OCI-LY7 (cell line): ENCODE measurements at regions not wholly inside any gene's neighbourhood (a gene's known extent, or its start where the extent isn't known, plus 50 kb on each side); places are given as distances from the start of the nearest gene placed in this dataset.

Experiments used
- BruUV-seq: library from RNA; stranded (reverse); fragments of 400-500 nt; replicated peaks from 2 replicates; lab custom pipeline; 2021; lab: Mats Ljungman, UMichigan
- CTCF ChIA-PET: fragments of 300-600 bp; sonication (Branson Sonifier 250); formaldehyde crosslinking; loops from one replicate; lab custom pipeline; 2022; ENCODE audit warnings: antibody characterized with exemption; ENCODE audit not compliant: unreplicated experiment; lab: Charles Lee
- POLR2A ChIA-PET: fragments of 300-600 bp; sonication (Branson Sonifier 250); formaldehyde crosslinking; loops from one replicate; lab custom pipeline; 2022; ENCODE audit warnings: antibody characterized with exemption; lab: Charles Lee
- DNase-seq: peaks from one replicate; pipeline ENCODE4 v3.0.0-alpha.2; 2015; ENCODE audit warnings: low spot score
- H2AFZ ChIP-seq: fragments of 200-600 bp; sonication (generic), shearing (Covaris generic); 2 replicates; pipeline ENCODE4 v1.6.1; 2014; ENCODE audit warnings: mild to moderate bottlenecking, antibody characterized with exemption, low read length, moderate library complexity
- H3K27ac ChIP-seq: fragments of 200-600 bp; sonication (generic); 2 replicates; pipeline ENCODE4 v1.5.1; 2014; ENCODE audit warnings: mixed run types, low read depth, mild to moderate bottlenecking, moderate library complexity, low read length, inconsistent platforms; ENCODE audit not compliant: poor library complexity, severe bottlenecking
- H3K36me3 ChIP-seq: fragments of 200-600 bp; sonication (generic); 2 replicates; pipeline ENCODE4 v1.6.1; 2014; ENCODE audit warnings: mild to moderate bottlenecking, antibody characterized with exemption, low read length, moderate library complexity, mixed read lengths; ENCODE audit not compliant: insufficient read depth
- H3K4me1 ChIP-seq: fragments of 200-600 bp; sonication (generic); 2 replicates; pipeline ENCODE4 v1.5.1; 2014; ENCODE audit warnings: mild to moderate bottlenecking, low read length; ENCODE audit not compliant: insufficient read depth, poor library complexity, severe bottlenecking
- H3K4me2 ChIP-seq: fragments of 200-600 bp; sonication (generic); 2 replicates; pipeline ENCODE4 v1.6.1; 2014; ENCODE audit warnings: mild to moderate bottlenecking, low read length
- H3K4me3 ChIP-seq: fragments of 200-600 bp; sonication (generic); 2 replicates; pipeline ENCODE4 v1.5.1; 2014; ENCODE audit warnings: mild to moderate bottlenecking, low read depth, low read length; ENCODE audit not compliant: poor library complexity, severe bottlenecking
- H3K79me2 ChIP-seq: fragments of 200-600 bp; sonication (generic); 2 replicates; pipeline ENCODE4 v1.6.1; 2016; ENCODE audit warnings: low read depth, mild to moderate bottlenecking, low read length, moderate library complexity, mixed read lengths; ENCODE audit not compliant: insufficient read depth
- H3K9me2 ChIP-seq: fragments of 200-600 bp; sonication (generic); 2 replicates; pipeline ENCODE4 v1.6.1; 2016; ENCODE audit warnings: mild to moderate bottlenecking, low read length, mixed read lengths; ENCODE audit not compliant: insufficient read depth
- H3K9me3 ChIP-seq: fragments of 200-600 bp; sonication (generic); 2 replicates; pipeline ENCODE4 v1.6.1; 2014; ENCODE audit warnings: mild to moderate bottlenecking, mixed run types, low read length, mixed read lengths
- H4K20me1 ChIP-seq: fragments of 200-600 bp; sonication (generic); 2 replicates; pipeline ENCODE4 v1.6.1; 2014; ENCODE audit warnings: mild to moderate bottlenecking, antibody characterized with exemption, low read length, moderate library complexity, mixed read lengths; ENCODE audit not compliant: insufficient read depth
- CTCF ChIP-seq: fragments of 200-600 bp; sonication (generic); conservative IDR thresholded peaks from 2 replicates; pipeline ENCODE4 v1.5.1; 2014; ENCODE audit warnings: mild to moderate bottlenecking, antibody characterized with exemption, low read length, moderate library complexity, mixed read lengths
- EZH2phosphoT487 ChIP-seq: fragments of 200-600 bp; sonication (generic); IDR thresholded peaks from 2 replicates; pipeline ENCODE4 v1.6.1; 2018; ENCODE audit warnings: low read depth, borderline replicate concordance, mild to moderate bottlenecking, mixed run types, antibody characterized with exemption, low read length, moderate library complexity, mixed read lengths
- intact Hi-C: fragments of 100-400 bp; cut with micrococcal nuclease; formaldehyde crosslinking; loops from one replicate; pipeline ENCODE4 v1.10.0; 2022; ENCODE audit not compliant: unreplicated experiment

DNA sequence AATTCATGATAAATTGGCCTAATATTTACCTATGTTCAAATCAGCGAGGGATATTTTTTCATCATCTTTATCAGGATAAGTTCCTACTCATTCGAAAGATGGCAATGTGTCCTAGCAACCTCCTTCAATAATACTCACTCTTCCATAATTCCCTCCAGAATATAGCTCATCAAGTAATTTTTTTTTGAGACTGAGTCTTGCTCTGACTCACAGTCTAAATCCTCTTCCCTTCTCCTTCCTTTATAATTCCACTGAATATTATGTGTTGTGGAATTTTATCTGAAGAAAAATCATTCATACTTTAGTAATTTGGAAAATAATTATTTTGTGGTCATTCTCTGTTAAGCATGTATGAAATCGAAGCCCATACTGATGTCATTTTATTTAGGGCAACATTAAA is 663.8 kb downstream of the FLRT2 start:
- Histone ChIP-seq H3K9me3 (no peaks in the 10 kb centered on the region), H3K4me3 (no peak overlapping the region), H3K4me1 (no peaks in the 10 kb centered on the region), H3K27ac (no peak overlapping the region), H4K20me1 (no peaks in the 10 kb centered on the region), H3K36me3 (no peaks in the 10 kb centered on the region), H2AFZ (no peak overlapping the region), H3K4me2 (no peak overlapping the region), H3K9me2 (no peaks in the 10 kb centered on the region), H3K79me2 (no peaks in the 10 kb centered on the region)
- BruUV-seq, result no TSS peak
- ChIA-PET POLR2A (no interaction called here), CTCF (no interaction called here)
- no peak for DNase-seq
- intact Hi-C loops, result no loop called here
- TF ChIP-seq EZH2phosphoT487 (no peak), CTCF (no peak)

DNA sequence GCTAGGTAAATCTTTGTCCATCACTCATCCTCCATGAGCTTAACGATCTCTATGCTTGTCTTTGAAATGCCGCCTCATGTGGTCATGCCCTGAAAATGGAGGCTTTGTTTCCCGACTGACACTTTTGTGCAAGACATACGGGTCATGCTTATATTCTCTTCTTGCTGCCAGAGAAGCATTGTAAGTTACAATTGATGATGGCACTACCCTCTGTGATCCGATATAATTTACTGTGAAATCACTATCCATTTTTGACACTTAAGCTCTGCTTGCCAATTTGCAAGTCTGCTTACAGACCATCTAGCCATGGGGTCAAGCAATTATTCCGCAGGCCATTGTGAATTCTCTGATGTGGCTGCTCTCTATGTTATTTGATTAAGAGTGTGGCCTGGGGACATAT is 650.0 kb downstream of the FLRT2 start:
- POLR2A ChIA-PET, result interaction anchor here (0.6 kb wide), 1 partner anchor 1048 kb away, joined by 3 read pairs; no protein-coding TSS in a partner anchor
- CTCF ChIA-PET, result no interaction called here

More for the DNA sequence above, 650.0 kb downstream of the FLRT2 start:
- TF ChIP-seq EZH2phosphoT487, result no peak
- no peak for TF ChIP-seq CTCF
- Histone ChIP-seq H3K79me2 (no peaks in the 10 kb centered on the region), H3K9me3 (no peaks in the 10 kb centered on the region), H3K9me2 (no peaks in the 10 kb centered on the region), H3K4me1 (no peaks in the 10 kb centered on the region), H3K27ac (no peak overlapping the region), H3K4me2 (no peak overlapping the region), H4K20me1 (no peaks in the 10 kb centered on the region), H3K4me3 (no peak overlapping the region), H3K36me3 (no peaks in the 10 kb centered on the region), H2AFZ (no peak overlapping the region)
- intact Hi-C loops, result no loop called here
- no TSS peak for BruUV-seq
- DNase-seq, result no peak
